GM13977 (cell line): ENCODE measurements at regions not wholly inside any gene's neighbourhood (a gene's known extent, or its start where the extent isn't known, plus 50 kb on each side); places are given as distances from the start of the nearest gene placed in this dataset.

Source experiments
- DNase-seq: peaks from one replicate; pipeline ENCODE4 v3.0.0; 2012; ENCODE audit warnings: low spot score
- CTCF ChIP-seq: IDR thresholded peaks from 2 replicates; pipeline ENCODE4 v1.5.1; 2012; ENCODE audit warnings: mild to moderate bottlenecking, control low read depth; ENCODE audit not compliant: insufficient read depth; ENCODE audit errors: extremely low read depth, missing control alignments
- in situ Hi-C: fragments of 300-500 bp; cut with MboI; formaldehyde crosslinking; loops from one replicate; pipeline ENCODE4 v1.12.0; 2022; ENCODE audit warnings: low sequenced_read_pairs, low pct_unique_long_range_greater_than_20kb, mixed read lengths, inconsistent platforms; ENCODE audit not compliant: unreplicated experiment

GRCh38 chrX:861921-862320 is 231.3 kb downstream of the SHOX start:
- in situ Hi-C loops: no loop called here
- no peak for DNase-seq
- no peak for TF ChIP-seq CTCF

- DNase-seq: no peak
- in situ Hi-C loops: no loop called here
- TF ChIP-seq CTCF: no peak
Measured at GRCh38 chrX:861340-861890, 230.8 kb downstream of the SHOX start.

GRCh38 chrX:859329-859728 is 228.7 kb downstream of the SHOX start:
- no peak for TF ChIP-seq CTCF
- in situ Hi-C loops: no loop called here

GRCh38 chrX:858542-859078 is 228.0 kb downstream of the SHOX start:
- TF ChIP-seq CTCF: no peak
- DNase-seq: no peak
- in situ Hi-C loops: no loop called here

More at GRCh38 chrX:859329-859728, 228.7 kb downstream of the SHOX start:
- DNase-seq: no peak

GRCh38 chrX:857376-857775 is 226.8 kb downstream of the SHOX start:
- TF ChIP-seq CTCF: no peak
- in situ Hi-C loops: no loop called here
- DNase-seq: no peak

GRCh38 chrX:856566-857290 is 226.1 kb downstream of the SHOX start:
- no peak for TF ChIP-seq CTCF
- DNase-seq: no peak
- in situ Hi-C loops: no loop called here
